Esophagus muscularis mucosa (tissue), 4 donors: ENCODE measurements at regions not wholly inside any gene's neighbourhood (a gene's known extent, or its start where the extent isn't known, plus 50 kb on each side); places are given as distances from the start of the nearest gene placed in this dataset.

Source experiments
- CTCF ChIP-seq, 3 experiments: fragments of 200-600 bp in 2 of 3; fragments of 450-650 bp in 1 of 3; sonication (generic) in 2 of 3; IDR thresholded peaks; one replicate each; pipeline ENCODE4 v1.5.1; 2017 to 2019; ENCODE audit warnings: antibody characterized with exemption in 3 of 3, mild to moderate bottlenecking in 2 of 3, moderate library complexity in 1 of 3
- EP300 ChIP-seq: sonication (generic); formaldehyde crosslinking; IDR thresholded peaks from one replicate; pipeline ENCODE4 v1.6.1; 2017; ENCODE audit warnings: antibody characterized with exemption
- POLR2AphosphoS5 ChIP-seq, 2 donors: sonication (generic); formaldehyde crosslinking; IDR thresholded peaks; one replicate each; pipeline ENCODE4 v1.6.1; 2017; ENCODE audit warnings: antibody characterized with exemption in 2 of 2

GRCh38 chr12:86600664-86601231 lies 344.6 kb upstream of the MGAT4C start:
- TF ChIP-seq CTCF (IDR thresholded peaks at IDR 0.05), result no peak
- no peak for TF ChIP-seq EP300
- no peak for TF ChIP-seq POLR2AphosphoS5 (IDR thresholded peaks at IDR 0.05)
